HL-60 (cell line): ENCODE measurements at regions not wholly inside any gene's neighbourhood (a gene's known extent, or its start where the extent isn't known, plus 50 kb on each side); places are given as distances from the start of the nearest gene placed in this dataset.
"Not testable (repeated sequence)": the region's sequence is repeated elsewhere in the genome, so short reads cannot be mapped to it uniquely, and the experiment has no call there.

Source experiments
- DNase-seq, 2 experiments: peaks; one replicate each; pipeline ENCODE4 v3.0.0-alpha.2; 2010 to 2020; ENCODE audit warnings: low read depth in 1 of 2, low spot score in 1 of 2
- H3K27ac ChIP-seq: fragments of 250-450 bp; sonication (Bioruptor Pico); replicated peaks from 2 replicates; pipeline ENCODE4 v1.5.1; 2020; ENCODE audit warnings: mild to moderate bottlenecking, moderate library complexity
- H3K27me3 ChIP-seq: fragments of 250-450 bp; sonication (Bioruptor Pico); 2 replicates; pipeline ENCODE4 v1.5.1; 2021; ENCODE audit warnings: mild to moderate bottlenecking, moderate library complexity; ENCODE audit not compliant: insufficient read depth, poor library complexity, severe bottlenecking
- H3K4me3 ChIP-seq: replicated peaks from 2 replicates; pipeline ENCODE4 v1.5.1; 2011; ENCODE audit warnings: mild to moderate bottlenecking, control low read depth, low read length; ENCODE audit not compliant: insufficient read depth
- CTCF ChIP-seq: IDR thresholded peaks from one replicate; pipeline ENCODE4 v1.5.1; 2011; ENCODE audit warnings: low read length, control low read depth, inconsistent platforms; ENCODE audit not compliant: insufficient read depth
- GABPA ChIP-seq: IDR thresholded peaks from 2 replicates; pipeline ENCODE4 v1.6.1; 2012; ENCODE audit warnings: low read depth
- POLR2AphosphoS5 ChIP-seq: IDR thresholded peaks from 2 replicates; pipeline ENCODE4 v1.6.1; 2012; ENCODE audit warnings: low read depth
- SPI1 ChIP-seq: IDR thresholded peaks from 2 replicates; pipeline ENCODE4 v1.6.1; 2012; ENCODE audit warnings: low read depth, mild to moderate bottlenecking, borderline replicate concordance
- TF ChIP-seq, protein P1 (sequence below): IDR thresholded peaks from 2 replicates; pipeline ENCODE4 v1.6.1; 2012; ENCODE audit warnings: low read depth; ENCODE audit not compliant: insufficient replicate concordance

- TF ChIP-seq SPI1 (no peak), POLR2AphosphoS5 (no peak), GABPA (no peak), CTCF (no peak)
- TF ChIP-seq, protein P1, sequence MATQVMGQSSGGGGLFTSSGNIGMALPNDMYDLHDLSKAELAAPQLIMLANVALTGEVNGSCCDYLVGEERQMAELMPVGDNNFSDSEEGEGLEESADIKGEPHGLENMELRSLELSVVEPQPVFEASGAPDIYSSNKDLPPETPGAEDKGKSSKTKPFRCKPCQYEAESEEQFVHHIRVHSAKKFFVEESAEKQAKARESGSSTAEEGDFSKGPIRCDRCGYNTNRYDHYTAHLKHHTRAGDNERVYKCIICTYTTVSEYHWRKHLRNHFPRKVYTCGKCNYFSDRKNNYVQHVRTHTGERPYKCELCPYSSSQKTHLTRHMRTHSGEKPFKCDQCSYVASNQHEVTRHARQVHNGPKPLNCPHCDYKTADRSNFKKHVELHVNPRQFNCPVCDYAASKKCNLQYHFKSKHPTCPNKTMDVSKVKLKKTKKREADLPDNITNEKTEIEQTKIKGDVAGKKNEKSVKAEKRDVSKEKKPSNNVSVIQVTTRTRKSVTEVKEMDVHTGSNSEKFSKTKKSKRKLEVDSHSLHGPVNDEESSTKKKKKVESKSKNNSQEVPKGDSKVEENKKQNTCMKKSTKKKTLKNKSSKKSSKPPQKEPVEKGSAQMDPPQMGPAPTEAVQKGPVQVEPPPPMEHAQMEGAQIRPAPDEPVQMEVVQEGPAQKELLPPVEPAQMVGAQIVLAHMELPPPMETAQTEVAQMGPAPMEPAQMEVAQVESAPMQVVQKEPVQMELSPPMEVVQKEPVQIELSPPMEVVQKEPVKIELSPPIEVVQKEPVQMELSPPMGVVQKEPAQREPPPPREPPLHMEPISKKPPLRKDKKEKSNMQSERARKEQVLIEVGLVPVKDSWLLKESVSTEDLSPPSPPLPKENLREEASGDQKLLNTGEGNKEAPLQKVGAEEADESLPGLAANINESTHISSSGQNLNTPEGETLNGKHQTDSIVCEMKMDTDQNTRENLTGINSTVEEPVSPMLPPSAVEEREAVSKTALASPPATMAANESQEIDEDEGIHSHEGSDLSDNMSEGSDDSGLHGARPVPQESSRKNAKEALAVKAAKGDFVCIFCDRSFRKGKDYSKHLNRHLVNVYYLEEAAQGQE = no peak
- DNase-seq = peak in 1 of 2 experiments; percentile 1
- no peak overlapping the region for H3K27ac ChIP-seq
- no peak overlapping the region for H3K4me3 ChIP-seq
- H3K27me3 ChIP-seq = no peaks in the 10 kb centered on the region
Measured at GRCh38 chr16:86956437-86956836, 360.8 kb downstream of the C16orf95 start.

DNA sequence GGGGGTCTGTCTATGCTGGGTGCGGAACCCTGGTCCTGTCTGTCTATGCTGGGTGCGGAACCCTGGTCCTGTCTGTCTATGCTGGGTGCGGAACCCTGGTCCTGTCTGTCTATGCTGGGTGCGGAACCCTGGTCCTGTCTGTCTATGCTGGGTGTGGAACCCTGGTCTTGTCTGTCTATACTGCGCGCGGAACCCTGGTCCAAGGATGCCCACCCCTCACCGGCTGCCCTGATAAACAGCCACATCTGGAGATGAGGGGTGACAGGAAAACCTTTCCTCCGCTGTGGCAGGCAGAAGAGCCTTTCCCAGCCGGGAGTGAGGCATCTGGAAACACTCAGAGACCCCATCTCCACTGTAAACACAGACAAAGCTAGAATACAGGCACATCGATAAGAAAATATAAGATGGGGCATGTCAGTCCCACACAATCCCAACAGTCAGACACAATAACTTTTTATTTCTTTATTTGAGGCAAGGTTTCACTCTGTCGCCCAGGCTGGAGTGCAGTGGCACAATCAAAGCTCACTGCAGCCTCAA lies 359.5 kb downstream of the C16orf95 start:
- H3K4me3 ChIP-seq, H3K27me3 ChIP-seq, DNase-seq, H3K27ac ChIP-seq: not testable (repeated sequence)

GRCh38 chr16:86958423-86958822 lies 358.8 kb downstream of the C16orf95 start:
- Histone ChIP-seq H3K27ac (no peak overlapping the region), H3K4me3 (no peak overlapping the region), H3K27me3 (no peaks in the 10 kb centered on the region)
- DNase-seq = no peak
- TF ChIP-seq POLR2AphosphoS5 (no peak), SPI1 (no peak), GABPA (no peak), CTCF (no peak)
- TF ChIP-seq, protein P1 = no peak

- H3K27ac ChIP-seq = no peak overlapping the region
- no peak for TF ChIP-seq CTCF
- TF ChIP-seq, protein P1 = no peak
- TF ChIP-seq SPI1 = no peak
- TF ChIP-seq GABPA = no peak
- no peak for TF ChIP-seq POLR2AphosphoS5
- H3K27me3 ChIP-seq = no peaks in the 10 kb centered on the region
- no peak for DNase-seq
- no peak overlapping the region for H3K4me3 ChIP-seq
Measured at GRCh38 chr16:86959091-86959651, 358.0 kb downstream of the C16orf95 start.
